ENCODE measurements at regions not wholly inside any gene's neighbourhood (a gene's known extent, or its start where the extent isn't known, plus 50 kb on each side); places are given as distances from the start of the nearest gene placed in this dataset.
A peak's percentile ranks its signal among the peaks of the same experiment; 100 is the strongest.
"Not testable (repeated sequence)": the region's sequence is repeated elsewhere in the genome, so short reads cannot be mapped to it uniquely, and the experiment has no call there.

DNA sequence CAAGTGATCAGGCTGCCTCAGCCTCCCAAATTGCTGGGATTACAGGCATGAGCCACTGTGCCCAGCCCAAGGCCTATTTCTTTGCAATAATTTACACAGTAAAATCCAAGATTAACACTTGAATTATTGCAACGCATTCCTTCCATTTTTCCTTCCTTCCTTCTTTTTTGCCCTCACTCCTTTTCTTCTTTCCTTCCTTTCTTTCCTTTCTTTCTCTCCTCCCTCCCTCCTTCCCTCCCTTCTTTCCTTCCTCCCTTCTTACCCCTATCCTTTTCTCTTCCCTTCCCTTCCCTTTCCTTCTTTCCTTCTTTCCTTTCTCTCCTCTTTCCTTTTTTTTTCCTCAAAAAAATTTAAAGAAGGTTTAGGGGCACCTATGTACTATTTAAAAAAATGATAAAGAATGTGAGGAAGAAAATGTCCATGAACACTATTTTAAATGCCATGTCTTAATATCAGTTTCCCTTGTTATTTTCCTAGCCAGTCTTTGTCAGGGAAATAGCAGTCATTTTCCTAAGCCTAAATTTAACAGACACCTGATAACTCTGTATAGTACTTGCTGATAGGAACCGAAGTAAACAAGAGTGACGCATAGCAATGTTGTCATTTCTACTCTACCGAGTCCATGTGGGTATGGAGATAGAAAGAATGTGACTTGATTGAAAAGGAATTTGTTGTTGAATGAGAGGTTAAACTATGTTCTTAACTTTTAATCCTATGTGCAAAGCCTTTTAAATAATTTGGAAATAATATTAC, 79.8 kb upstream of the HMCN1 start:
- Histone ChIP-seq H3K27me3 (replicated peaks) (no peaks in the 10 kb centered on the region), H3K9me3 (replicated peaks) (no peaks in the 10 kb centered on the region), H3K27ac (no peak overlapping the region), H3K4me1 (replicated peaks) (peaks cover 10% of the 10 kb centered on the region), H3K4me3 (no peak overlapping the region), H3K36me3 (no peaks in the 10 kb centered on the region)
- DNase-seq (ENCODE audit: low read depth in 1 of 2, low spot score in 2 of 2): peak in 1 of 2 experiments; percentile 39

DNA sequence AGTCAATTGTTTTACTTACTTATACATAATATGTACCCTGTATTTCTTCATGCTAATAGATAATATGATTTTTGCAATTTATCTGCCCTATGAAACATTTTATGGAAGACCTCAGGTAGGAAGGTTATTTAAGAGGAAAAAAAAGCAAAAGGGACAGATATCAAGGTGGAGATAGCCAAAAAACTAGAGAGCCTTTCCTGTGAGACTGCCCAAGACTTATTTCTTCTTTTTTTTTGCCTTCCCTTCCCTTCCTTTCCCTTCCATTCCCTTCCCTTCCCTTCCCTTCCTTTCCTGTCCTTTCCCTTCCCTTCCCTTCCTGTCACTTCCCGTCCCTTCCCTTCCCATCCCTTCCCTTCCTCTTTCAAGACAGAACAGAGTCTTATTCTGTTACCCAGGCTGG, 80.6 kb upstream of the HMCN1 start:
- H3K27me3 ChIP-seq (replicated peaks): no peaks in the 10 kb centered on the region
- no peak overlapping the region for H3K4me3 ChIP-seq
- peaks cover 10% of the 10 kb centered on the region for H3K4me1 ChIP-seq (replicated peaks)
- DNase-seq (ENCODE audit: low read depth in 1 of 2, low spot score in 2 of 2): no peak
- H3K9me3 ChIP-seq (replicated peaks): no peaks in the 10 kb centered on the region
- no peak overlapping the region for H3K27ac ChIP-seq
- no peaks in the 10 kb centered on the region for H3K36me3 ChIP-seq

DNA sequence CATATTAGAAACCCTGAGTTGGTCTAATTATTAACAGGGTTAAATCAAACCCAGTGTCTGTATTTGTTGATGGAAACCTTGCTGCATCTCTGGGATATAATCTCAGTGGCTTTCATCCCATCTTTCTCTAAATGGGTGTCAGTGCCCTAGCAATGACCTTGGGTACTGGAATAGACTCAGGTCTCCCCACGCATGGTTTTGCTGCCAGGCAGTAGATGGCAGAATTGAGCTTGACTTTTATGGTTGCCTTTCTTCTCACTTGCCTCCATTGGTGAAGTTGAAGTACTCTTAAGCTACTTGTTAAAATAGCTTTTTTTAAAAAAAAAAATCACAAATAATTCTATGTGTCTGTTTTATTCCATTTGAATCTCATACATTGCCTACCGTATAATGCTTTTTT, 81.8 kb upstream of the HMCN1 start:
- H3K4me3 ChIP-seq: no peak overlapping the region
- DNase-seq (ENCODE audit: low read depth in 1 of 2, low spot score in 2 of 2): no peak
- H3K36me3 ChIP-seq: no peaks in the 10 kb centered on the region
- peaks cover 18% of the 10 kb centered on the region for H3K4me1 ChIP-seq (replicated peaks)
- H3K27ac ChIP-seq: no peak overlapping the region
- no peaks in the 10 kb centered on the region for H3K27me3 ChIP-seq (replicated peaks)
- no peaks in the 10 kb centered on the region for H3K9me3 ChIP-seq (replicated peaks)

DNA sequence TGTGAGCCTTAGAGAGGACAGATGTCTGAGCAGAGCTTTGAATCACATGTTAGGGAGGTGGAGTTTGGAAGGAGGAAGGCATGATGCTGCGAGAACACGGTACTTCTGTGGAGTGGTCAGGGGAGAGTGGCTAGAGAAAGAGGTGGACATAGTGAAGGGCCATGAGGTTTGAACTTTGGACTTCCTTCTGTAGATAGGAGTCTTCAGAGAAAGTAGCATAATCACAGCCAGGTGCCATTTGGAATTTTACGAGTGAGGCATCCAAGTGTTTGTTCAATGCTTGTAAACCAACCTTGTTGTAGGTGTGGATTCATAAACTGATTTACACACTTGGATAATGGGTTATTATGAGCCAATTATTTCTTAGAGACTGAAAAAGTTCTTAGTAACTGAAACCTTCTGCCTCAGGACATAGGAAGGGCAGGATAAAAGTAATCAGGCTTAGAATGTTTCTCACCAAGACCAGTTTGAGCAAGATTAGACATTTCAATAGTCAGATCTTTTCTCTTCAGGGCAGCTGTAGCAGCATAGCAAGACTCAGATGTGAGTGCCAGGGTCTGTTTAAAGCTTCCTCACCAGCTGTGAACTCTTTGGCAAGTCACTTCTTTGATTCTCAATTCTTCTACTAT, 83.5 kb upstream of the HMCN1 start:
- no peaks in the 10 kb centered on the region for H3K27me3 ChIP-seq (replicated peaks)
- H3K9me3 ChIP-seq (replicated peaks): no peaks in the 10 kb centered on the region
- peaks cover 32% of the 10 kb centered on the region for H3K4me1 ChIP-seq (replicated peaks)
- DNase-seq (ENCODE audit: low read depth in 1 of 2, low spot score in 2 of 2): no peak
- no peak overlapping the region for H3K27ac ChIP-seq
- H3K36me3 ChIP-seq: no peaks in the 10 kb centered on the region
- no peak overlapping the region for H3K4me3 ChIP-seq

DNA sequence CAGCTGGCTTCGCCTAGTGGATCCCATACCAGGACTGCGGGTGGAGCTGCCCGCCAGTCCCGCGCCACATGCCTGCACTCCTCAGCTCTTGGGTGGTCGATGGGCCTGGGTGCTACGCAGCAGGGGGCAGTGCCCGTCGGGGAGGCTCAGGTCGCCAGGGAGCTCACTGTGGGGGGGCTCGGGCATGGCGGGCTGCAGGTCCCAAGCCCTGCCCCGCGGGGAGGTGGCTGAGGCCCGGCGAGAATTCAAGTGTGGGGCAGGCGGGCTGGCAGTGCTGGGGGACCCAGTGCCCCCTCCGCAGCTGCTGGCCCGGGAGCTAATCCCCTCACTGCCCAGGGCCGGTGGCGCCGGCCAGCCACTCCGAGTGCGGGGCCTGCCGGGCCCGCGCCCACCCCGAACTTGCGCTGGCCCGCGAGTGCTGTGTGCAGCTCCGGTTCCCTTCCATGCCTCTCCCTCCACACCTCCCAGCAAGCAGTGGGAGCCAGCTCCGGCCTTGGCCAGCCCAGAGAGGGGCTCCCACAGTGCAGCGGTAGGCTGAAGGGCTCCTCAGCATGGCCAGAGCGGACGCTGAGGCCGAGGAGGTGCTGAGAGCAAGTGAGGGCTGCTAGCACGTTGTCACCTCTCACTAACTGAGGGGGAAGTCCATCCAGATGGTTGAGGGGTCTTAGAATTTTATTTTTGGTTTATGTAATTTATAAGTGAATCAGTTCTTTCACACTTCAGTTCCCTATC, 85.2 kb upstream of the HMCN1 start:
- Histone ChIP-seq H3K27ac (no peak overlapping the region), H3K4me3 (no peak overlapping the region), H3K9me3 (replicated peaks) (peaks cover 6% of the 10 kb centered on the region), H3K27me3 (replicated peaks) (no peaks in the 10 kb centered on the region), H3K36me3 (no peaks in the 10 kb centered on the region), H3K4me1 (replicated peaks) (peaks cover 38% of the 10 kb centered on the region)
- DNase-seq (ENCODE audit: low read depth in 1 of 2, low spot score in 2 of 2): no peak

DNA sequence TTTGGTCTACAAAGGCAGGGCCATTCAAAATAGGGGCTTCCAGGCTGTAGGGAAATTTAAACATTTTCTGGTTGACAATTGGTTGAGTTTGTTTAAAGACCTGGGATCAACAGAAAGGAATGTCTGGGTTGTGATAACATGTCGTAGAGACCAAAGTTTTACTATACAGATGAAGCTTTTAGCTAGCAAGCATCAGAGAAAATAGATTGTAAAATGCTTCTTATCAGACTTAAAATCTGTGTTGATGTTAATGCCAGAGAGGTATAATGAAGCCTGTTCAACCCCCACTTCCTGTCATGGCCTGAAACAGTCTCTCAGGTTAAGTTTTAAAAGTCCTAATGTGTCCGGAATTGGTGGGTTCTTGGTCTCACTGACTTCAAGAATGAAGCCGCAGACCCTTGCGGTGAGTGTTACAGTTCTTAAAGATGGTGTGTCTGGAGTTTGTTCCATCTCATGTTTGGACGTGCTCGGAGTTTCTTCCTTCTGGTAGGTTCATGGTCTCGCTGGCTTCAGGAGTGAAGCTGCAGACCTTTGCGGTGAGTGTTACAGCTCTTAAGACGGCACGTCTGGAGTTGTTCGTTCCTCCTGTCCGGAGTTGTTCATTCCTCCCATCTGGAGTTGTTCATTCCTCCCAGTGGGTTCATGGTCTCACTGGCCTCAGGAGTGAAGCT, 86.5 kb upstream of the HMCN1 start:
- H3K9me3 ChIP-seq (replicated peaks); H3K27me3 ChIP-seq (replicated peaks); H3K4me3 ChIP-seq; H3K36me3 ChIP-seq: not testable (repeated sequence)
- Histone ChIP-seq H3K27ac (peak overlapping the region; percentile 90), H3K4me1 (replicated peaks) (peaks cover 38% of the 10 kb centered on the region)
- DNase-seq (ENCODE audit: low read depth in 1 of 2, low spot score in 2 of 2): peak in 1 of 2 experiments; percentile 39

DNA sequence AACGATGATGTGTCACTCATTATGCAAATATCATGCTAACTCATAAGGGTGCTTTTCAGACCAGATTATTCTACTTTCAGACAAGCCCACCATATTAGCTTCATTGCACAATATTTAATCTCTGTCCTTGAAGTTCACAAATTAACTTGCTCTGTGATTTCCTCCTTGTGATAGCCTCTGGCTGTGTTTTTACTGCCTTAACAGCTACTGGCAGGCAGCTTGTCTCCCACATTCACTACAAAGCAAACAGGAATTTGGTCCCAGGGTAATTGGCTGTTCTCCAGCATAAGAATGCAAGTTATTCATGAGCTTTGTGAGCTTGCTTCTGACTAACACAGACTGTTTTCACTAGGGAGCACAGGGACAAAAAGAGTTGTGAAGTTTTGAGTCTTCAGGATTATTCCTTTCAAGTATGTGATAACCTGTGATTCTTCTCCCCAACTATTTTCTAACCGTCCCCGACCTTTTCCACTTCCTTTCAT, 87.9 kb upstream of the HMCN1 start:
- peak overlapping the region; percentile 90 for H3K27ac ChIP-seq
- peak overlapping the region; percentile 13; the same call in 1 of the 2 replicates for H3K4me3 ChIP-seq
- H3K9me3 ChIP-seq (replicated peaks): peaks cover 7% of the 10 kb centered on the region
- peak; percentile 89 to 95 for DNase-seq (ENCODE audit: low read depth in 1 of 2, low spot score in 2 of 2)
- H3K36me3 ChIP-seq: no peaks in the 10 kb centered on the region
- H3K4me1 ChIP-seq (replicated peaks): peaks cover 38% of the 10 kb centered on the region
- H3K27me3 ChIP-seq (replicated peaks): no peaks in the 10 kb centered on the region

DNA sequence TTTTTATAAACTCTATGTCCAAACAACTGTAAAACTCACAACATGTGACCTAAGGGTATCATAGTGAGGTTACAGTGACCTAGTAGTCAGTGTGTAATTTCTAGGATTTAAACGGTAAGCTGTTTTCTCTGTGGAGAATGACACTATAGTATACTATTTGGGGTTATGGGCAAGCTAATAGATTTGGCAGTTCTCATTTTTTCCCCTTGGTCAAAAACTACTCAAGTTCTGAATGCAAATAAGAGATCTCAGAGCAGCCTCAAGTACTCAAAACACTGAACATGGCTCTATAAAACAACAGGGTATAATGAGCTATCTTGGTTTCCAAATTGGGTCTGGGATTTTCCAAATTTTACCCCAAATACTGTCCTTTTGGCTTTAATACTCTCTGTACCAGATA, 88.5 kb upstream of the HMCN1 start:
- H3K4me1 ChIP-seq (replicated peaks): peaks cover 38% of the 10 kb centered on the region
- no peaks in the 10 kb centered on the region for H3K27me3 ChIP-seq (replicated peaks)
- DNase-seq (ENCODE audit: low read depth in 1 of 2, low spot score in 2 of 2): no peak
- H3K9me3 ChIP-seq (replicated peaks): peaks cover 7% of the 10 kb centered on the region
- H3K36me3 ChIP-seq: no peaks in the 10 kb centered on the region
- no peak overlapping the region for H3K4me3 ChIP-seq
- peak overlapping the region; percentile 90 for H3K27ac ChIP-seq

DNA sequence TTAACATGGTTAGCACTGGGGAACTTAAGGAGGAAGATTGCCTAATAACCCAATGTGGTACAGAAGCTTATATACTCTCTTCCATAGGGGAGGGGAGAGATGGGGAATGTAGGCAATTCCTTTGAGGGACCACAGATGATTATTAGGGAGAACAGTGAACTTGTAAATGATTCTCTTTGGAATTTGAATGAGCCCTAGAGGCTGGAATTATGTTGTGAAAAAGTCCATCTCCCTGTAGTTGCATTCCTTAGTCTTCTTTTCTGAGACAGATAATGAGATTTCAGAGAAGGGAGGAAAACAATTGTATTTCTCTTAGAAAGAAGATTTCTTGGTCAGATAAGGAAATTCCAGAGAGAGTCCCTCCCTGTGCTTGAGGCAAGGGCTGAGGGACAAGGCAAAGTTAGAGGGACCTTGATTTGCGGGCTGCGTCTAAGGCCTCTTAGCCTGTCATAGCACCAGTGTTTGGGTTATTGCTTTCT, 89.0 kb upstream of the HMCN1 start:
- H3K4me1 ChIP-seq (replicated peaks): peaks cover 38% of the 10 kb centered on the region
- DNase-seq (ENCODE audit: low read depth in 1 of 2, low spot score in 2 of 2): peak in 1 of 2 experiments; percentile 76
- H3K27ac ChIP-seq: peak overlapping the region; percentile 90
- peaks cover 7% of the 10 kb centered on the region for H3K9me3 ChIP-seq (replicated peaks)
- no peak overlapping the region for H3K4me3 ChIP-seq
- no peaks in the 10 kb centered on the region for H3K36me3 ChIP-seq
- H3K27me3 ChIP-seq (replicated peaks): no peaks in the 10 kb centered on the region

DNA sequence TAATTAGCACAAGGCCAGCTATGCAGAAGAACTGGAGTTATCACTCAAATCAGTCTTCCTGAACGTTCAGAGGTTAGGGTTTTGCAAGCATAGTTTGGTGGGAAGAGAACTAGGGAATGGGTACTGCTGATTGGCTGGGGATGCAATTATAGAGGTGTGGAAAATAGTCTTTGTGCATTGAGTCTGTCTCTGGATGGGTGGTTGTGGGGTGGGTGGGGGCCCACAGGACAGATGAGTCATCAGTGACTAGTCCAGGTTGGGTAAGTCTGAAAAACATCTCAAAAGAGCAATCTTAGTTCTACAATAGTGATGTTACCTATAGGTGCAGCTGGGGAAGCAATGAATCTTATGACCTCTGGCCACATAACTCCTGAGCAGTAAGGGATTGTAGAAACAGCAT, 89.7 kb upstream of the HMCN1 start:
- DNase-seq (ENCODE audit: low read depth in 1 of 2, low spot score in 2 of 2): no peak
- Histone ChIP-seq H3K9me3 (replicated peaks) (peaks cover 7% of the 10 kb centered on the region), H3K4me3 (no peak overlapping the region), H3K27me3 (replicated peaks) (no peaks in the 10 kb centered on the region), H3K4me1 (replicated peaks) (peaks cover 38% of the 10 kb centered on the region), H3K27ac (peak overlapping the region; percentile 90), H3K36me3 (no peaks in the 10 kb centered on the region)

DNA sequence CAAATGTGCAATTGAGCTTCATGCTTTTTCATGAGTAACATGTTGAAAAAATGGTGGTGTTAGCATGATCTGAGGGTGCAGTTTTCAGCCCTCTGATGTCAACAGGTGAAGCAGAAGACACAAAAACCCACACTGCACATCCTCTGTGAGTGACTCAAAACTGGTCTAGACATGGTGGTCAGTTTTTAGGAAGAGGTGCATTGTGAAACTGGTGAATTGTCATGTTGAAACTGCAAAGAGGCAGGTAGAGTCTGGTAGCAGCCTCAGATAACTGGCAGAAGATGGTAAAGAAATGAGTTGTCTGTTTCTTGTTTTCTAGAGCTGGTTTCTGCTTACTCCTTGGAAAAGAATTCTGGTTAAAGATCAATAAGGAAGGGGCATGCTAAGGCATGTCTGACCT, 97.3 kb upstream of the HMCN1 start:
- no peaks in the 10 kb centered on the region for H3K27me3 ChIP-seq (replicated peaks)
- H3K4me1 ChIP-seq (replicated peaks): no peaks in the 10 kb centered on the region
- H3K9me3 ChIP-seq (replicated peaks): no peaks in the 10 kb centered on the region
- H3K36me3 ChIP-seq: no peaks in the 10 kb centered on the region
- no peak overlapping the region for H3K4me3 ChIP-seq
- no peak overlapping the region for H3K27ac ChIP-seq
- no peak for DNase-seq (ENCODE audit: low read depth in 1 of 2, low spot score in 2 of 2)

DNA sequence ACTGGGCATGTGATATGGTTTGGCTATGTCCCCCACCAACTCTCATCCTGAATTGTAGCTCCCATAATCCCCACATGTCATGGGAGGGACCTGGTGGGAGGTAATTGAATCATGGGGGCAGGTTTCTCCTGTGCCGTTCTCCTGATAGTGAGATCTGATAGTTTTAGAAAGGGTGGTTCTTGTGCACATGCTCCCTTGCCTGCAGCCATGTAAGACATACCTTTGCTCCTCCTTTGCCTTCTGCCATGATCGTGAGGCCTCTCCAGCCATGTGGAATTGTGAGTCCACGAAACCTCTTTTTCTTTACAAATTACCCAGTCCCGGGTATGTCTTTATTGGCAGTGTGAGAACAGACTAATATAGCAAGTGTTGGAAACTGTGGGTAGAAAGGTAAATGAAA, 99.5 kb upstream of the HMCN1 start:
- Histone ChIP-seq H3K36me3 (no peaks in the 10 kb centered on the region), H3K9me3 (replicated peaks) (no peaks in the 10 kb centered on the region), H3K27ac (no peak overlapping the region; the same call in 1 of the 2 replicates), H3K27me3 (replicated peaks) (no peaks in the 10 kb centered on the region), H3K4me1 (replicated peaks) (no peaks in the 10 kb centered on the region), H3K4me3 (no peak overlapping the region)
- no peak for DNase-seq (ENCODE audit: low read depth in 1 of 2, low spot score in 2 of 2)

DNA sequence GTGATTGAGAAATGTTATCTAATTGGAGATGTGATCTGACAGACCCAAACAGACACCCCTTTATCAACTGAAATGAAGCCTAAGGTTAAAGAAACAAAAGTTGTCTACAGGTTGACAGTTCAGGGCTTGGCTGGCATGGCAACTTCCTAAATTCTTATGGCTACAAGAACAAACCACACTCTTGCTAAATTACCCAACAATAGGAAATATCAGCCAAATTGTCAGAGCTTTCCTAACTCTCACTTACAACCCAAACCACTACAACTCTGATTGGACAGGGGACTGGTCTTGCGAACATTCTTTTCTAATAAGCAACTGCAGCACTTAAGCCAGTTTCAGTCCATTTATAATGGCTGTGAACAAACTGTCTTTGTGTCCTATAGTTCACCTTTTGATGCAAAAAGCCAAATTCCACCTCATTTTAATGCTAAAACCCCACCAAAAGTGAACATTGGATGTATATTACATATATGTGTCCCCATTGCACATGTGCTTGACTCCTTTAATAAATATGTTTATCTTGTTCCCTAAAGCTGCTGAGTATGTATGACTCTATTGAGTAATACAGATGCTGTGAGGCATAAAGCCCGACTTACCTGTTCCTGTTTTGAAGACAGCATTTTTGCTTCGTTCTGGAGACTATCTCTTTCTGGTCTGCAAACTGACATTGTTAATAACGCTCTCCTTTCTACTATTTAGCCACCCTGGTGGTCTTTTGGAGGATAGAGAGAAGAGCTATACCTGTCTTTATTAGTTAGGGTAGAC, 101.3 kb upstream of the HMCN1 start:
- H3K36me3 ChIP-seq: no peaks in the 10 kb centered on the region
- no peaks in the 10 kb centered on the region for H3K4me1 ChIP-seq (replicated peaks)
- no peak overlapping the region for H3K4me3 ChIP-seq
- H3K27me3 ChIP-seq (replicated peaks): no peaks in the 10 kb centered on the region
- no peak overlapping the region for H3K27ac ChIP-seq
- H3K9me3 ChIP-seq (replicated peaks): no peaks in the 10 kb centered on the region
- DNase-seq (ENCODE audit: low read depth in 1 of 2, low spot score in 2 of 2): no peak
